ENCODE measurements at regions not wholly inside any gene's neighbourhood (a gene's known extent, or its start where the extent isn't known, plus 50 kb on each side); places are given as distances from the start of the nearest gene placed in this dataset.

GRCh38 chr10:57973451-57973850 lies 294.2 kb downstream of the IPMK start:
- H3K36me3 ChIP-seq (ENCODE audit: insufficient read depth, low read length) = no peaks in the 10 kb centered on the region
- CTCF ChIA-PET (ENCODE audit: partially characterized antibody) = no interaction called here
- H3K4me1 ChIP-seq (ENCODE audit: insufficient read depth, low read length) = no peaks in the 10 kb centered on the region
- H3K27ac ChIP-seq (ENCODE audit: low read depth, low read length) = no peak overlapping the region
- no peaks in the 10 kb centered on the region for H3K36me3 Mint-ChIP-seq
- H3K4me1 Mint-ChIP-seq = no peaks in the 10 kb centered on the region
- no peak overlapping the region for H3K27ac Mint-ChIP-seq
- DNase-seq = no peak
- POLR2A ChIA-PET (ENCODE audit: partially characterized antibody) = no interaction called here
- no peaks in the 10 kb centered on the region for H3K27me3 Mint-ChIP-seq
- no peaks in the 10 kb centered on the region for H3K27me3 ChIP-seq (ENCODE audit: insufficient read depth, low read length)
- H3K9me3 Mint-ChIP-seq = peaks cover 0 to 13% (median 5%) of the 10 kb centered on the region in 8 donors
- H3K4me3 ChIP-seq (ENCODE audit: low read length in 2 of 2) = no peak overlapping the region
- no peak overlapping the region for H3K4me3 Mint-ChIP-seq
- no peaks in the 10 kb centered on the region for H3K9me3 ChIP-seq (ENCODE audit: control insufficient read depth in 1 of 2, low read length in 2 of 2)
- intact Hi-C loops (cut with micrococcal nuclease) = no loop called here

DNA sequence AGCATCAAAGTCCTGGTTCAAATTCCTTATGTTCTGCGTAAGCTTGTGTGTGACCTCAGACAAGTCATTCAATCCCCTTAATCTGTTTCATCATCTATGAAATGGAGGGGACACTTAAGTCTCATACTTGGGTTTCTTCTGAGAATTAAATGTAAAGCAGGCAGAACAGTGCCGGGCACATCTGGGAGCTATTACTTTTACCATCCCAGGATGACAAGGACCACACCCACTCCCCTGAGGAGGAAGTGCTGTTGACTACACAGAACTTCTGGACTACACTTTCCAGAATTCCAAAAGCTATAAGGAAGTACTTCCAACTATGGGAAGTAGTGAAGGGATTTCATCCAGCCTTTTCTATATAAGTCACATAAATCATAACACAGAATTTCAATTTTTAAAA lies 294.9 kb downstream of the IPMK start:
- ChIA-PET POLR2A (ENCODE audit: partially characterized antibody) (no interaction called here), CTCF (ENCODE audit: partially characterized antibody) (no interaction called here)
- DNase-seq = no peak
- no peak overlapping the region for H3K4me3 ChIP-seq (ENCODE audit: low read length in 2 of 2)
- H3K9me3 Mint-ChIP-seq = peaks cover 0 to 10% (median 3%) of the 10 kb centered on the region in 8 donors
- no peaks in the 10 kb centered on the region for H3K4me1 ChIP-seq (ENCODE audit: insufficient read depth, low read length)
- H3K4me1 Mint-ChIP-seq = no peaks in the 10 kb centered on the region
- intact Hi-C loops (cut with micrococcal nuclease) = no loop called here
- no peaks in the 10 kb centered on the region for H3K9me3 ChIP-seq (ENCODE audit: control insufficient read depth in 1 of 2, low read length in 2 of 2)
- no peaks in the 10 kb centered on the region for H3K27me3 ChIP-seq (ENCODE audit: insufficient read depth, low read length)
- no peaks in the 10 kb centered on the region for H3K27me3 Mint-ChIP-seq
- H3K36me3 ChIP-seq (ENCODE audit: insufficient read depth, low read length) = no peaks in the 10 kb centered on the region
- H3K27ac Mint-ChIP-seq = no peak overlapping the region
- no peak overlapping the region for H3K27ac ChIP-seq (ENCODE audit: low read depth, low read length)
- no peak overlapping the region for H3K4me3 Mint-ChIP-seq
- no peaks in the 10 kb centered on the region for H3K36me3 Mint-ChIP-seq

GRCh38 chr10:57968328-57969016 lies 299.2 kb downstream of the IPMK start:
- no peaks in the 10 kb centered on the region for H3K27me3 ChIP-seq (ENCODE audit: insufficient read depth, low read length)
- no peaks in the 10 kb centered on the region for H3K36me3 ChIP-seq (ENCODE audit: insufficient read depth, low read length)
- no peaks in the 10 kb centered on the region for H3K4me1 ChIP-seq (ENCODE audit: insufficient read depth, low read length)
- peaks cover 0 to 1% of the 10 kb centered on the region in 2 donors for H3K27me3 Mint-ChIP-seq
- H3K27ac ChIP-seq (ENCODE audit: low read depth, low read length) = no peak overlapping the region
- peaks cover 0 to 5% (median under 1%) of the 10 kb centered on the region in 8 donors for H3K9me3 Mint-ChIP-seq
- no peaks in the 10 kb centered on the region for H3K9me3 ChIP-seq (ENCODE audit: control insufficient read depth in 1 of 2, low read length in 2 of 2)
- no peaks in the 10 kb centered on the region for H3K4me1 Mint-ChIP-seq
- intact Hi-C loops (cut with micrococcal nuclease) = no loop called here
- no peak overlapping the region for H3K4me3 ChIP-seq (ENCODE audit: low read length in 2 of 2)
- POLR2A ChIA-PET (ENCODE audit: partially characterized antibody) = no interaction called here
- CTCF ChIA-PET (ENCODE audit: partially characterized antibody) = no interaction called here
- DNase-seq = no peak
- no peaks in the 10 kb centered on the region for H3K36me3 Mint-ChIP-seq
- no peak overlapping the region for H3K4me3 Mint-ChIP-seq
- peak overlapping the region in 1 of 7 donors; percentile 14 for H3K27ac Mint-ChIP-seq

DNA sequence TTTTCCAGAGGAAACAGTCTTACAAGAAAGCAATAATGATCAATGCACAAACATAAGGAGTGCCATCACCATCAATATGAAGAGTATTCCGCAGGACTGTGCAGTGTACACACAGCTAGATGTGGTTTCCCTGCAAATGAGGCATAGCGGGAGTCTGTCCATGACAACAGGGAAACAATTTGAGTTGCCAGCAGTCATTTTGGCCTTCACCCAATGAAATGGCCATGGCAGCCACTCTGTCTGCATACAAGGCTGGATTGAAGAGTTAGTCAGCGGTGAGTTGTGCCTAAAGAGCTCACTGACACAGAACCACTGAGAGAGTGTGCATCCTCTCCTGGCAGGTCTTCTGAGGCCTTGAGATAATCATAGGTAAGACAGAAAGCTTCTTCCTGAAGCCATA lies 303.3 kb downstream of the IPMK start:
- no peaks in the 10 kb centered on the region for H3K4me1 ChIP-seq (ENCODE audit: insufficient read depth, low read length)
- H3K36me3 ChIP-seq (ENCODE audit: insufficient read depth, low read length) = no peaks in the 10 kb centered on the region
- intact Hi-C loops (cut with micrococcal nuclease) = no loop called here
- no peaks in the 10 kb centered on the region for H3K27me3 ChIP-seq (ENCODE audit: insufficient read depth, low read length)
- DNase-seq = no peak
- Mint-ChIP-seq H3K27me3 (peaks cover 0 to 1% of the 10 kb centered on the region in 2 donors), H3K4me3 (no peak overlapping the region), H3K36me3 (no peaks in the 10 kb centered on the region), H3K9me3 (peaks cover 0 to 5% (median under 1%) of the 10 kb centered on the region in 8 donors), H3K27ac (no peak overlapping the region), H3K4me1 (no peaks in the 10 kb centered on the region)
- CTCF ChIA-PET (ENCODE audit: partially characterized antibody) = no interaction called here
- POLR2A ChIA-PET (ENCODE audit: partially characterized antibody) = no interaction called here
- no peaks in the 10 kb centered on the region for H3K9me3 ChIP-seq (ENCODE audit: control insufficient read depth in 1 of 2, low read length in 2 of 2)
- H3K4me3 ChIP-seq (ENCODE audit: low read length in 2 of 2) = no peak overlapping the region
- H3K27ac ChIP-seq (ENCODE audit: low read depth, low read length) = no peak overlapping the region

- Histone ChIP-seq H3K27ac (ENCODE audit: low read depth, low read length) (no peak overlapping the region), H3K36me3 (ENCODE audit: insufficient read depth, low read length) (no peaks in the 10 kb centered on the region), H3K9me3 (ENCODE audit: control insufficient read depth in 1 of 2, low read length in 2 of 2) (no peaks in the 10 kb centered on the region), H3K27me3 (ENCODE audit: insufficient read depth, low read length) (no peaks in the 10 kb centered on the region), H3K4me3 (ENCODE audit: low read length in 2 of 2) (no peak overlapping the region), H3K4me1 (ENCODE audit: insufficient read depth, low read length) (no peaks in the 10 kb centered on the region)
- Mint-ChIP-seq H3K9me3 (peaks cover 0 to 5% (median under 1%) of the 10 kb centered on the region in 8 donors), H3K27ac (no peak overlapping the region), H3K4me1 (no peaks in the 10 kb centered on the region), H3K4me3 (no peak overlapping the region), H3K36me3 (no peaks in the 10 kb centered on the region), H3K27me3 (peaks cover 0 to 1% of the 10 kb centered on the region in 2 donors)
- no peak for DNase-seq
- ChIA-PET CTCF (ENCODE audit: partially characterized antibody) (no interaction called here), POLR2A (ENCODE audit: partially characterized antibody) (no interaction called here)
- intact Hi-C loops (cut with micrococcal nuclease) = no loop called here
These were observed 304.1 kb downstream of the IPMK start for GRCh38 chr10:57963546-57963945.

GRCh38 chr10:57962839-57963238 lies 304.9 kb downstream of the IPMK start:
- H3K36me3 ChIP-seq (ENCODE audit: insufficient read depth, low read length) = no peaks in the 10 kb centered on the region
- no peaks in the 10 kb centered on the region for H3K9me3 ChIP-seq (ENCODE audit: control insufficient read depth in 1 of 2, low read length in 2 of 2)
- ChIA-PET CTCF (ENCODE audit: partially characterized antibody) (no interaction called here), POLR2A (ENCODE audit: partially characterized antibody) (no interaction called here)
- peaks cover 0 to 5% (median under 1%) of the 10 kb centered on the region in 8 donors for H3K9me3 Mint-ChIP-seq
- H3K27ac Mint-ChIP-seq = no peak overlapping the region
- intact Hi-C loops (cut with micrococcal nuclease) = no loop called here
- H3K27me3 ChIP-seq (ENCODE audit: insufficient read depth, low read length) = no peaks in the 10 kb centered on the region
- no peaks in the 10 kb centered on the region for H3K36me3 Mint-ChIP-seq
- H3K4me1 ChIP-seq (ENCODE audit: insufficient read depth, low read length) = no peaks in the 10 kb centered on the region
- no peak for DNase-seq
- no peaks in the 10 kb centered on the region for H3K4me1 Mint-ChIP-seq
- no peak overlapping the region for H3K4me3 Mint-ChIP-seq
- H3K4me3 ChIP-seq (ENCODE audit: low read length in 2 of 2) = no peak overlapping the region
- no peak overlapping the region for H3K27ac ChIP-seq (ENCODE audit: low read depth, low read length)
- peaks cover 0 to 1% of the 10 kb centered on the region in 2 donors for H3K27me3 Mint-ChIP-seq

- no peaks in the 10 kb centered on the region for H3K27me3 ChIP-seq (ENCODE audit: insufficient read depth, low read length)
- no peak overlapping the region for H3K27ac ChIP-seq (ENCODE audit: low read depth, low read length)
- no peaks in the 10 kb centered on the region for H3K4me1 ChIP-seq (ENCODE audit: insufficient read depth, low read length)
- Mint-ChIP-seq H3K4me1 (no peaks in the 10 kb centered on the region), H3K4me3 (no peak overlapping the region), H3K27ac (no peak overlapping the region), H3K36me3 (no peaks in the 10 kb centered on the region), H3K9me3 (peaks cover 0 to 5% (median under 1%) of the 10 kb centered on the region in 8 donors), H3K27me3 (peaks cover 0 to 1% of the 10 kb centered on the region in 2 donors)
- H3K36me3 ChIP-seq (ENCODE audit: insufficient read depth, low read length) = no peaks in the 10 kb centered on the region
- no peak overlapping the region for H3K4me3 ChIP-seq (ENCODE audit: low read length in 2 of 2)
- no peak for DNase-seq
- ChIA-PET POLR2A (ENCODE audit: partially characterized antibody) (no interaction called here), CTCF (ENCODE audit: partially characterized antibody) (no interaction called here)
- intact Hi-C loops (cut with micrococcal nuclease) = no loop called here
- no peaks in the 10 kb centered on the region for H3K9me3 ChIP-seq (ENCODE audit: control insufficient read depth in 1 of 2, low read length in 2 of 2)
These were observed 306.2 kb downstream of the IPMK start for GRCh38 chr10:57961487-57961886.

GRCh38 chr10:57960406-57960805 lies 307.3 kb downstream of the IPMK start:
- Histone ChIP-seq H3K27ac (ENCODE audit: low read depth, low read length) (no peak overlapping the region), H3K9me3 (ENCODE audit: control insufficient read depth in 1 of 2, low read length in 2 of 2) (no peaks in the 10 kb centered on the region), H3K4me3 (ENCODE audit: low read length in 2 of 2) (no peak overlapping the region), H3K36me3 (ENCODE audit: insufficient read depth, low read length) (no peaks in the 10 kb centered on the region), H3K27me3 (ENCODE audit: insufficient read depth, low read length) (no peaks in the 10 kb centered on the region), H3K4me1 (ENCODE audit: insufficient read depth, low read length) (no peaks in the 10 kb centered on the region)
- ChIA-PET POLR2A (ENCODE audit: partially characterized antibody) (no interaction called here), CTCF (ENCODE audit: partially characterized antibody) (no interaction called here)
- intact Hi-C loops (cut with micrococcal nuclease) = no loop called here
- peaks cover 0 to 5% (median 0%) of the 10 kb centered on the region in 8 donors for H3K9me3 Mint-ChIP-seq
- H3K4me3 Mint-ChIP-seq = no peak overlapping the region
- no peaks in the 10 kb centered on the region for H3K36me3 Mint-ChIP-seq
- no peaks in the 10 kb centered on the region for H3K4me1 Mint-ChIP-seq
- no peak overlapping the region for H3K27ac Mint-ChIP-seq
- DNase-seq = no peak
- H3K27me3 Mint-ChIP-seq = peaks cover 0 to 1% of the 10 kb centered on the region in 2 donors

Data from CD4-positive, alpha-beta memory T cell (primary cell).